MCF 10A (cell line): ENCODE measurements at regions not wholly inside any gene's neighbourhood (a gene's known extent, or its start where the extent isn't known, plus 50 kb on each side); places are given as distances from the start of the nearest gene placed in this dataset.

Source experiments
- BruUV-seq: library from RNA; stranded (reverse); fragments of 400-500 nt; replicated peaks from 2 replicates; lab custom pipeline; 2021; lab: Mats Ljungman, UMichigan
- CTCF ChIA-PET: fragments of 300-600 bp; sonication (Branson Sonifier 250); formaldehyde crosslinking; extraction: SDS; loops from one replicate; lab custom pipeline; 2021; ENCODE audit warnings: antibody characterized with exemption, inconsistent platforms; lab: Yijun Ruan, JAX
- POLR2A ChIA-PET: fragments of 300-600, 350-650 bp; sonication (Branson Sonifier 250); formaldehyde crosslinking; extraction: SDS; loops from one replicate; lab custom pipeline; 2020; ENCODE audit warnings: antibody characterized with exemption, inconsistent platforms; lab: Yijun Ruan, JAX
- DNase-seq: peaks from one replicate; pipeline ENCODE4 v3.0.0-alpha.2; 2018; ENCODE audit not compliant: unreplicated experiment
- H3K27ac Mint-ChIP-seq: one replicate; pipeline ENCODE4 v1.8.0; 2022; ENCODE audit warnings: mild to moderate bottlenecking, low read depth, mixed read lengths; ENCODE audit not compliant: unreplicated experiment
- H3K27me3 Mint-ChIP-seq: one replicate; pipeline ENCODE4 v1.8.0; 2022; ENCODE audit warnings: mixed read lengths; ENCODE audit not compliant: insufficient read depth, unreplicated experiment
- H3K36me3 Mint-ChIP-seq: one replicate; pipeline ENCODE4 v1.8.0; 2022; ENCODE audit warnings: mild to moderate bottlenecking, moderate library complexity, mixed read lengths; ENCODE audit not compliant: insufficient read depth, unreplicated experiment
- H3K4me1 Mint-ChIP-seq: one replicate; pipeline ENCODE4 v1.8.0; 2022; ENCODE audit warnings: mixed read lengths; ENCODE audit not compliant: insufficient read depth, unreplicated experiment
- H3K4me3 Mint-ChIP-seq: one replicate; pipeline ENCODE4 v1.8.0; 2022; ENCODE audit warnings: mild to moderate bottlenecking, moderate library complexity, mixed read lengths; ENCODE audit not compliant: unreplicated experiment
- H3K9me3 Mint-ChIP-seq: one replicate; pipeline ENCODE4 v1.8.0; 2022; ENCODE audit warnings: mixed read lengths; ENCODE audit not compliant: unreplicated experiment
- intact Hi-C: fragments of 100-400 bp; cut with micrococcal nuclease; formaldehyde crosslinking; loops from 2 replicates; pipeline ENCODE4 v1.14.1; 2022
- TF ChIP-seq, protein P1 (sequence below): fragments of 200-600 bp; IDR thresholded peaks from one replicate; pipeline ENCODE4 v1.8.0; 2022; ENCODE audit warnings: antibody characterized with exemption, mild to moderate bottlenecking; ENCODE audit not compliant: unreplicated experiment

DNA sequence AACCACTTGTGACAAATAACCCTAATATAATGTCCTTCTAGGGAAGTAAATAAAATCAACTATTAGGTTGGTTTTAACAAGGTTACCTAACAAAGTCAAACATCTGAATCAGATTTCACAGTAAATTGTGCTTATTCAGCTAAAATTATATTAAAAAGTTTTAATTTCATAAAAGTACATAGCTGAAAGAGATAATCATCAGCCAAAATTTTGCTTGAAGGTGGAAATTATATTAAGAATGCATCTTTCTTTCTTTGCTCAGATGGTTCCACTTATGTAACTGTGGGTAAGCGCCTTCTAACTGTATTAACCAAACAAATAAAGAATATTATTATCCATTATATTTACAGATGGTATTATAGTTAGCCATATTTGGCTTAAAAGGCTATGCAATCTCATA lies 2840.3 kb upstream of the PCDH20 start:
- Mint-ChIP-seq H3K36me3 (no peaks in the 10 kb centered on the region), H3K27me3 (no peaks in the 10 kb centered on the region), H3K9me3 (no peaks in the 10 kb centered on the region), H3K27ac (no peak overlapping the region), H3K4me3 (no peak overlapping the region), H3K4me1 (no peaks in the 10 kb centered on the region)
- intact Hi-C loops = no loop called here
- BruUV-seq = no TSS peak
- CTCF ChIA-PET = no interaction called here
- DNase-seq = no peak
- TF ChIP-seq, protein P1, sequence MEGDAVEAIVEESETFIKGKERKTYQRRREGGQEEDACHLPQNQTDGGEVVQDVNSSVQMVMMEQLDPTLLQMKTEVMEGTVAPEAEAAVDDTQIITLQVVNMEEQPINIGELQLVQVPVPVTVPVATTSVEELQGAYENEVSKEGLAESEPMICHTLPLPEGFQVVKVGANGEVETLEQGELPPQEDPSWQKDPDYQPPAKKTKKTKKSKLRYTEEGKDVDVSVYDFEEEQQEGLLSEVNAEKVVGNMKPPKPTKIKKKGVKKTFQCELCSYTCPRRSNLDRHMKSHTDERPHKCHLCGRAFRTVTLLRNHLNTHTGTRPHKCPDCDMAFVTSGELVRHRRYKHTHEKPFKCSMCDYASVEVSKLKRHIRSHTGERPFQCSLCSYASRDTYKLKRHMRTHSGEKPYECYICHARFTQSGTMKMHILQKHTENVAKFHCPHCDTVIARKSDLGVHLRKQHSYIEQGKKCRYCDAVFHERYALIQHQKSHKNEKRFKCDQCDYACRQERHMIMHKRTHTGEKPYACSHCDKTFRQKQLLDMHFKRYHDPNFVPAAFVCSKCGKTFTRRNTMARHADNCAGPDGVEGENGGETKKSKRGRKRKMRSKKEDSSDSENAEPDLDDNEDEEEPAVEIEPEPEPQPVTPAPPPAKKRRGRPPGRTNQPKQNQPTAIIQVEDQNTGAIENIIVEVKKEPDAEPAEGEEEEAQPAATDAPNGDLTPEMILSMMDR = no peak
- POLR2A ChIA-PET = no interaction called here

- Mint-ChIP-seq H3K36me3 (no peaks in the 10 kb centered on the region), H3K4me1 (no peaks in the 10 kb centered on the region), H3K27ac (no peak overlapping the region), H3K27me3 (no peaks in the 10 kb centered on the region), H3K9me3 (no peaks in the 10 kb centered on the region), H3K4me3 (no peak overlapping the region)
- intact Hi-C loops = no loop called here
- no TSS peak for BruUV-seq
- TF ChIP-seq, protein P1 = no peak
- POLR2A ChIA-PET = no interaction called here
- CTCF ChIA-PET = interaction anchor here (0.6 kb wide), 1 partner anchor 97 kb away, joined by 4 read pairs; no protein-coding TSS in a partner anchor
- no peak for DNase-seq
Measured at GRCh38 chr13:64248371-64249065, 2832.9 kb upstream of the PCDH20 start.

- Mint-ChIP-seq H3K4me1 (peaks cover 23% of the 10 kb centered on the region), H3K9me3 (no peaks in the 10 kb centered on the region), H3K27ac (no peak overlapping the region), H3K36me3 (no peaks in the 10 kb centered on the region), H3K4me3 (no peak overlapping the region), H3K27me3 (no peaks in the 10 kb centered on the region)
- TF ChIP-seq, protein P1 = no peak
- intact Hi-C loops = no loop called here
- CTCF ChIA-PET = interaction anchor here (0.9 kb wide), 1 partner anchor 286 kb away, joined by 3 read pairs; no protein-coding TSS in a partner anchor
- DNase-seq = no peak
- POLR2A ChIA-PET = interaction anchor here (0.7 kb wide), 1 partner anchor 199 kb away, joined by 3 read pairs; no protein-coding TSS in a partner anchor
- no TSS peak for BruUV-seq
Measured at GRCh38 chr13:64239372-64239771, 2823.7 kb upstream of the PCDH20 start.

DNA sequence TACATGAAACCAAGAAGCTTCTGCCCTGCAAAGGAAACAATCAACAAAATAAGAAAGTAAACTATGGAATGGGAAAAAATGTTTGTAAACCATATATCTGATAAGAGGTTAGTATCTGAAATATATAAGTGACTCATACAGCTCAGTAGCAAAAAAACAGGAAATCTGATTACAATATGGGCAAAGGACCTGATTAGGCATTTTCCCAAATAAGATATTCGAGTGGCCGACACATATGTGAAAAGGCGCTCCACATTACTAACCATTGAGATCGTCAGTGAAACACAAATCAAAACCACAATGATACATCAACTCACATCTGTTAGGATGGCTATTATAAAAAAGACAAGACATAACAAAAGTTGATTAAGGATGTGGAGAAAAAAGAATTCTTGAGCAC lies 2818.6 kb upstream of the PCDH20 start:
- TF ChIP-seq, protein P1 = no peak
- ChIA-PET POLR2A (interaction anchor here (0.6 kb wide), 1 partner anchor 36 kb away, joined by 6 read pairs; no protein-coding TSS in a partner anchor), CTCF (interaction anchor here (0.7 kb wide), 1 partner anchor 1932 kb away, joined by 3 read pairs; no protein-coding TSS in a partner anchor)
- H3K4me3 Mint-ChIP-seq = no peak overlapping the region
- H3K9me3 Mint-ChIP-seq = no peaks in the 10 kb centered on the region
- peak; percentile 8 for DNase-seq
- intact Hi-C loops = no loop called here
- H3K27me3 Mint-ChIP-seq = no peaks in the 10 kb centered on the region
- BruUV-seq = no TSS peak
- peaks cover 2% of the 10 kb centered on the region for H3K4me1 Mint-ChIP-seq
- H3K36me3 Mint-ChIP-seq = no peaks in the 10 kb centered on the region
- no peak overlapping the region for H3K27ac Mint-ChIP-seq
